Muscle of back (tissue), 3 donors: ENCODE measurements at regions not wholly inside any gene's neighbourhood (a gene's known extent, or its start where the extent isn't known, plus 50 kb on each side); places are given as distances from the start of the nearest gene placed in this dataset.

Experiments used
- DNase-seq, 3 donors: peaks; one replicate each; pipeline versions ENCODE4 v3.0.0 to v3.0.0-alpha.2; 2013

DNA sequence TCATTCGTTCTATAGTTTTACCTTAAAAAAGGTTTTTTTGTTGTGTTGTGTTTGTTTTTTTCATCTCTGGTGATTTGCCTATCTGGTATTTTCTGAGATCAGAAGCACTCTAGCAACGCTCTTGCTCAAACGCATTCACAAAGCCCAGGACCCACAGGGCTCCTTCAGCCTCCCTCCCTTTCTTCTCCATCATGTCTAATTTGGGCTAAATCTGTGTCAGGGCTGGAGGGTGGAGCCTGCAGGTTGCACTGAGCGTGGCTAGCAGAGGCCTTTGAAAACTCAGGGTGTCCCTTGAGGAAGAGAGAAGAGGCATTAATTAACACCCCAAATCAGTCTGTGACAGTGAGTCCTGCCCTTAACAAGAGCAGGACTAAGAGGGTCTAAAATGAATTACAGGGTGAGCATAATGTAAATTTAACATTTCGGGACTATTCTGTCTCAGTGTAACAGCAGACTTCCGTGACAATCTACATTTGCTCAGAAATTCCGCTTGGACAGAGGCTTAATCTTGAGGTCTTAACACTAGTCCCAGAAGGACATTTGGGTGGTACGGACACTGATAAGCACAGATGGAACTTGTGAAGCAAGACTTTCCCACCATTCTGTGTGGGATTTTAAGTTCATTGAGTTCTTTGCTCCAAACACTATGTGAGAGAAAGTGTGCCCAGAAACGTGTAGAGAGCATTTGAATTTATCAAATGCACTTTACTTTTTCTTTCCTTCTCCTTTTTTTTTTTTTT, 174.4 kb upstream of the APCDD1 start:
- no peak for DNase-seq

DNA sequence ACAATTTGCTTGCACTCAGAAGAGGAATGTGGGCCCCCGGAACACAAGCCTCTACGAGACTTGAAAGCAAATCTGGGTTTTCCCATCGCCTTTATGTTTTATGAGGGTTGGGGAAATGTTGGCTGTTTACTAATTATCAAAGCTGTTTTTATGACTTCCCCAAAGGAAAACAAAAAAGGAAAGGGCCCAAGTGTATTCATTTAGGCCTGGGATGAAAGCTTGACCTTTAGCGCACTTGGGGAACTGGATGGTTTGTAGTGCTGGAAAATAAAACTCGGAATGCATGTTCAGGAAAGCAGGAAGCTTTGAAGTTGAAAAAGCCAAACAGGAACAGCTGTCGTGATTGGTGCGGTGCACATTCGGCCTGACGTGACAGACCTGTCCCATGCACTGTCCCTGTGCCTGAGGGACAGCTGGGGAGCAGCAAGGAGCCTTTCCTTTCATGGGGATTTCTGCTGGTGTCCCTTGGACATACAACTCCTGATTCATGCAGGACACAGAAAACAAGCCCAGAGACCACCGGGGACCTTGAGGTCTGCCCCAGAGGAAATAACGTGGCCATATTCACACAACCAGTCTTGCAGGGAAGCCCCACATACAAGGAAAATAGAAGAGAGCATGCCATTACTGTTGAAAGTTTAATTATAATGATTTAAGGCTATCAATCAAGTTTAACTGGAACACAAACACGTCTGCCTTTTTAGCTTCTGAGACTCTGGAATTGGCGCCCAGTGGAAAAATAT, 169.7 kb upstream of the APCDD1 start:
- peak in 1 of 3 donors; percentile 27 for DNase-seq

DNA sequence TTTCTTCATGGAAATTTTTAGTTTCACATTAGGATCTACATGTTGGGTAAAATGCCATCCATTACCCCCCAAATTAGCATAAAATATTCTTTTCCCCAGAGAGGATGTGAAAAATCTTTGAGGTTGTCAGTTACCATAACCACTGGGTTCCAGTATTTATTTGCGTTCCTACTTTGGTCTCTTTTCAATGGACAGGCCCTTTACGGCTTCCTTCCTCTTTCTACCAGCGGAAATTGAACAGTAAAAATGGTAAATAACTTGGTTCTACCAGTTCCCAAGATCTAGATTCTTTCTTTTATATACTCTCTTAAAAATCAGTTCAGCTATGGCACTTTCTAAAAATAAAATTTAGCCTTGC, 169.2 kb upstream of the APCDD1 start:
- DNase-seq: no peak

DNA sequence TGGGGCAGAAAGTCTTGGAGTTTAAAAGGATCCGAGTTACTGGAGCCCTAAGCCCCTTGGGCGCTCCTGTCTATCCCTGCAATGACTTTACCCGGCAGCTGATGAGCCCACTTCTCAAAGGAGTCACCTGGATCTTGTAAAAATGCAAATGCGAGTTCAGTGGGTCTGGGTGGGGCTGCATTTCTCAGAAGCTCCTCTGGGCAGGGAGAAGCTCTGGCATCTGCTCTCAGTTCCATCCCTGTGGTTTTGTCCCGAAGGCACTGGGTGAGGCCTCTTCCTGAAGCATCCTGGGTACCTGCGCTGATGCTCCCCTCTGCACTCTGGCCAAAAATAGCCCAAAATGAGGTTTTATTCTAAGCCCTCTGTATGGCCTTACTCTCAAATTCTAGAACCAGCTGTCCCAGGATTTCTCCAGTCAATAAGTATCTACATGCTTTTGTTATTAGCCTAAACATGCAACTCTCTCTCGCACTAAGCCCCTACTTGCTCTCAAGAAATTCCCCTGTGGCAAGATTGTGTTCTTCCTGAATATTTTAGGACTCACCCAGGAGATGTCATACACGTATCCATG, 167.8 kb upstream of the APCDD1 start:
- no peak for DNase-seq

DNA sequence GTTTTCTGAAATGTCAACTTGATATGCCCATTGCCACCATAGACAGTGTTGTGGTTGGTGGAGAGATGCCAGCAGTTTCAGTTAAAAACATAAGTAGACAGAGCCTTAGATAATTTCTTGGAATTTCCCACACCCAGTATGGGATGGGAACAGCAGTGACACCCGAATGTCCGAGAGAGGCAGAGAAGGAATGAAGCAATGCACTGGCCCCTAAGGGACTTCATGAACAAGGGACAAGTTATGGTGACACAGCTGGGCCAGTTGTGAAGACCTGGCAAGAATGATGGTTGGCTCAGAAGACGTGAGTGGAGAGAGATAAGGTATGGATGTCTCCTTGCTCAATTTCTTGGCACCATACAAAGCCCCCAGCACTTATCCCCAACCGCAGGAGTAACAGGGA, 165.2 kb upstream of the APCDD1 start:
- no peak for DNase-seq

DNA sequence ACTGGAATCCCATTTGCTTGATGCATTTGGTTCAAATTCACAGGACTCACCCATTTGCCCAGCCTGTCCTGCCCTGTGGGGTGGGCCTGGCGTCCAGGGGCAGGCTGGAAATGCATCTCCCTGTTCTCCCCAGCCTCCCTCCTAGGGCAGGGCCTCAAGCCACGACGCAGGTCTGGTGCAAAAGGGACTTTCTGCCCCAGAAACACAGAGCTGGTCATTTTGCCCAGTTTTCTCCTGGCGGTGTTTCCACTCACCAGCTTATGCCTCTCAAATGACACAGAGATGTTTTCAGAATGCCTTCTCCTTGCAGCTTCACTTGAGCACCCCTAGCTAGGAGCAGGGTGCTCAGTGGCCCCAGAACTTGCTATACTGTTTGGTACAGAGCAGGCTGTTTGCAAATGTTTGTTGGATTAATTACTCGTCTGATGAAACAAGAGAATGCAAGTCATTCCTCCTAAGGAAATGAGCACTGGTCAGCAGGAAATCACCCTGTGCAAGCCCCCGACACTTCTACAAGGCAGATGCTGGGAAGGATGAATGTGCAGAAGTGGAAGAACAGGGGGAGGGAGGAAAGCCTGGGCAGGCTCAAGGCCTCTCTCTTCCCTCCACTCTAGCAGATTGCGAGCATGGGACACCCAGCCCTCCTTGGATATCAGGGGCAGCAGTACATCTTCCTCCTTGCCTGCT, 164.3 kb upstream of the APCDD1 start:
- DNase-seq: no peak

DNA sequence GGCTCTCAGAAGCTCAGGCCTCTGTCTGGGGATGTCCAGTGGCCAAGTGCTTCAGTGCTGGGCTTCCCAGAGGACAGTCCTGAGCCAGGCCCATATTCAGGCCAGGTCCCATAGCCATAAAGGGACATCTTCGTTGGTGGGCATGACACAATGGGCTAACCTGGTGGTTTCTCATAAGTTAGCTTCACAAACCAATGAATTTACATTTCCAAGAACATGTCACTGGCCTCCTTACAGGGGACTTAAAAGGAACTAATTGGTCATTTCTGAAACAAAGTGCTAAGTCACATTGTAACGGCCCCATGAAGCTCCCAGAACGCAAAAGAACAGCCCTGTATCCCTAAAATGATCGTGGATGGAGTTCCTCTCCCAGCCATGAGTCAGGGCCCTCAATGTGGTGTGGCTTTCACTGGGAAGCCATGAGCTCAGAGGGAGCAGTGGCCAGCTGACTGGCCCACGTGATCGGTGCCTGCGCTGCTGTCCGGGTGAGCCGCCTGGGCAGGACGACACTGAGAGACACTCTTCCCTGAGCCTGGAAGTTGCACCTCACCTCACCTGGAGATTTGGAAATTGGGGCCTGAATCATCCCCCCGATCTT, 163.7 kb upstream of the APCDD1 start:
- DNase-seq: no peak

DNA sequence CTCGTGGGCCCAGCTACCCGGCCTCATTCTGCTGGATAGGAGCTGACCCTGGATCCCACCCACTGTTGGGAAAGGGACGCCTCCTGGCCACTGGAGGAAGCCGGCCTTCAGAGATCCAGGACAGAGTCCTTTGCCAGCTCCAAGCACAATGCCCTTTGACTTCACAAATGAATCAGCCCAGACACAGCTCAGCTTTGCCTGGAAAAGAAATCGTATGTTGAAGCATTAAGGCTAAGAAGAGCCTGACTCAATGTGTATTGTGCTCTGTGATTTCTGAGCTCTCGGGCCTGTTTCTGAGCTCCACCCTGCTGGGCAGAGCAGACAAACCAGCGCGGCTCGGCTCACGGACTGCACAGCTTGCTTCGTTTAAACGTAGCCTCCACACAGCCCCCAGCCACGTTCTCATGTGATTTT, 162.9 kb upstream of the APCDD1 start:
- DNase-seq: no peak

DNA sequence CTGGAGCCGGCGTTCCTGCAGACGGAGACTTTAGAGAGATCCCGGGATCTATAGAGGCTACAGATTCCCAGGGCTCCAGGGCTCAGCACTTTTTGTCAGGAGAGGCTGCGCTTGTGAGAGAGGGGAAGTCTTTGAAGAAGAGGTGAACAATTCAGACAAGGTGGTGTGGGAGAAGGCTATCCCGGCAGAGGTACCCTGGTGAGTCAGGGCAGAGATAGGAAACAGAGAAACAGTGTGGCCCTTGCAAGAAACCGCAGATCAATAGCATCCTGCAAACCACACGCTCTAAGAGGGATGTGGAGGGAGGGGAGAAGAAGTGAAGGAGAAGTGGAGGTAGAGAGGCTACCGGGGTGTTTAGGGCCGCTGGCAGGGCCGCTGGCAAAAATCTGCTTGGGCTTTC, 160.5 kb upstream of the APCDD1 start:
- DNase-seq: no peak

DNA sequence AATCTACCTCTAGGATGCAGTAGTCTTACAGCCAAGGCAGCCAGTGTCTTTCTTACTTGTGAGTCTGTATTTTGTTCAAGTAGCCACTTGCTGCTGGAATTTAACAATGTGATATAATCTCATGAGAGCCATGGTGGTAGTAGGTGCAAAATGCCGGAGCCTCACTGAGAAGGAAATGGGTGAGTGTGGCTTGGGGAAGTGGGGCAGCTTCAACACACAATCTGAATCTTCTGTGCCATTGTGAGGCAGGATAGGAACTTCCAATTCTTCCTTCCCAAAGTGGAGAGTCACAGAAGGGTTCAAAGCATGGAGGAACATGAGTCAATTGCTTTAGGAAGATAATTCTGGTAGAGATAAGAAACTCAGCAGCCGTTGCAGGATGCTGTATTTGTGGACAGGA, 158.7 kb upstream of the APCDD1 start:
- no peak for DNase-seq

DNA sequence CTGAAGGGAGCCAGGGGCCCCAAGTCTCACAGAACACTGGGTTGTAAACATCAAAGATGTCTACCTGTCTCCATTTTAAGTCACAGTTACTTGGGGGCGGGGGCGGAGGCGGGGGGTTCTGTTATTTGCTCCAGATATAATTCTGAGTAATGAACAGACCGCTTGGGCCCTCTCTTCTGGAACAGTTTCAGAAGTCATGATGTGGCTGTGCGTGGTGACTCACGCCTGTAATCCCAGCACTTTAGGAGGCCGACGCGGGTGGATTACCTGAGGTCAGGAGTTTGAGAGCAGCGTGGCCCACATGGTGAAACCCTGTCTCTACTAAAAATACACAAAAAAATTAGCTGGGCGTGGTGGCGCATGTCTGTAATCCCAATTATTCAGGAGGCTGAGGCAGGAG, 157.9 kb upstream of the APCDD1 start:
- DNase-seq: no peak

DNA sequence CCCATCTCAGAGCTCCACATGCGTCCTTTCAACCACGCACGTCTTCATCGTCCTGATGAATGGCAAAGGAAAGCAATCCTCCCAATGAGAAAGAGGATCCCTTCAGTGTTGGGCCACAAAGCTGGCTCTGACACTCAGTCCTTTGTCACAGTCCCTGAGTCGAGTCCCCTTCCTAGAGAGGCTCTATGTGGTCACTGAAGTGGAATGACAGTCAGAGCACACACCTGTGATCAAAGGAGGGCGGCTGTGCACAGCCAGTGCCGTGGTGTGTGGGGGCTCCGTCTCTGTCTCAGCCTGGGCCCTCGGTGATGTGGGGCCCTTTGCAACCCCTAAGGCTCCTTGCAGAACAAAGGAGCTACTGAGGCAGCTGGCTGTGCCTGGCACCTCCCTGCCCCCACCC, 157.3 kb upstream of the APCDD1 start:
- no peak for DNase-seq

DNA sequence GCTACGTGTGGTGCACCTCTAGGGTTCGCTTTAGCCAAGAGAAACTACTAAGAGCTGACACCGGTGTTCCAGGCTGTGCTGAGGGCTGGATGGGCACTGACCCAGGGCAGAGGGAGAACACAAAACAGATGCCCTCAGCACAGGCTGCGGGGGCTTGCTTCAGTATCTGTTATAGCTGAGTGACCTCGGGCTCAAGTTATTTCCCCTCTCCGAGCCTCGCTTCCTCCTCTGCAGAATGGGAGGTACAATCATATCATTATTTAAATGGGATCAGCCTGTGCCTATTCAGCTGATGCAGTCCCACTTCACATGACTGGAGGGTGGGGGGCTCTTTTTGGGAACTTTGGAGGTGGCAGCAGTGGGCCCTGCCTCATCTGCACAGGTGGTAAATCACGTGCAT, 156.1 kb upstream of the APCDD1 start:
- no peak for DNase-seq

DNA sequence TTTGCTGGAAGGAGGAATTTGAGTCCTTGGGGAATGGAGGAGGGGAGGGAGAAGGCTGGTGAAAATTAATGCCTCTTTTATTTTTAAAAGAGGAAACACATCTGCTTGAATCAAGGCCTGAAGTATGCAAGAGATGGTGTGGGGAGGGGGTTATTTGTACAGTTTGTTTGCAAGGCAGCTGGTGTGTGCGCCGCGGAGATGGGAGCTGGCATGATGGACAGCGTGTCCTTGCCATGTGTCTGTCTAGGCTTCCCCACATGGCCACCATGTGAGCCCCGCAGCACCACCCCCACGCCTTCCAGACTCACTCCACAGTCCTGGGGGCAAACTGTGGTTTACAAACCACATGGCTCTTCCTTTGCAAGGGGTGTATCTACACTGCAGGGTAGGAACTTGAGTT, 154.8 kb upstream of the APCDD1 start:
- DNase-seq: no peak

DNA sequence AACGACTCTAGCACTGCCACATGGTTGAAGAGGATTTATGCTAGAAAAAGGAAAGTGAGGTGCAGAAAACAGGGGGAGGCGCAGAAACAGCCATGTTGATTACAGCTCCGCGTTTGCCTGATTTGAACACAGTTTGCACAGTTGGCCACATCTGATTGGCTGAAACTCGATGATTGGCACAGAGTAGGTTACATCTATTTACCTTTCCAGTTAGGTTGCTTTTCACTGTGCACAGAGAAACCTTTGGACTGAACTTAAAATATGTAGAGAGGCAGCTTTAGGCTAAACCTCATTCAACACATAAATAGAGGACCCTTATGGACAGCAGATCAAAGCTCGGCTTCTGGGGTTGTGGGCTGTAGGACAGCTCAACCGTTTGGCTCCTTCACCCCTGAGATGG, 153.7 kb upstream of the APCDD1 start:
- no peak for DNase-seq

DNA sequence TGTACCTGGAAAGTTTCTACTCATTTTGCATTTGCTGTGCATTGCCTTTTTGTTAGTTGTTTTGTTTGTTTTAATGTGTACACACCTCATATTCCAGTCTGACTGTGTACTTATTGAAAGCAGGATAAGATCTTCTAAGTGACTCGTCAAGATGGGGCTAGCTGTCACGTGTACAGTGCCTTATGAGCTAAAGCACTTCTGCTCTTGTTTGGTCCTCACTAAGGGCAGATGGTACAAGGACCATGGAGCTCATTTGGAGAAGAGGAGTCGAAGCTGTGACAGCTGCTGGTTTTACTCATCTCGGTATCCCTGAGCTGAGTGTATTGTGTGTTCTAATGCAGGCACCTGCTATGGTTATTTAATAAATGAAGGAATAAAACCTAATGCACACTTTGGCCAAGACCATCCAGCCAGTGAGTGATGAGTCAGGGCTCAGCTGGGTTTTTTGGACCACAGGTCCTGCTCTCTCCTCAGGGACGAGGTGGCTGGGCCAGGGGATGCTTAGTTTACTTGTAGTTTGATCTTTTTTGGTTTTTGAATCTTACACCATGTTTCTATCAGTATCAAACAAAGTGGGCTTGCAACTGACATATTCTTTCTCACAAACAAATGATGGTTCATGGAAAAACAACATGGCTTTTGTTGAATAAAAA, 152.5 kb upstream of the APCDD1 start:
- DNase-seq: no peak

DNA sequence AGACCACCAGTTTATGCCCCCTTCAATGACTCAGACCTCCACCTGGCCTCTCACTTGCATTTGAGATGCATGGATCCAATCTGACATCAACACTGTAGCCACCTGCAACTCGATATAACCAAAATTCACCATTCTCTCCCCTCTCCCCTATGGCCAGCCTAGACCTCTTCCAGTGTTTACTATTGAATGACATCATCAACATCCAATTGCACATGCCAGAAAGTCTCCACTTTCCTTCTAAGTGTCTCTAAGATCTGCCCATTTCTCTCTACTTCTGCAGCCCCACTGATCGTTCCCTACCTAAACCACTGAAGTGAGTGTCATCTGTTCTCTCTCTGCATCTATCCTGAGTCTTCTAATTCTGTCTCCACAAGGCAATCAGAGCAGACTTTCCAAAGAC, 151.3 kb upstream of the APCDD1 start:
- DNase-seq: no peak

DNA sequence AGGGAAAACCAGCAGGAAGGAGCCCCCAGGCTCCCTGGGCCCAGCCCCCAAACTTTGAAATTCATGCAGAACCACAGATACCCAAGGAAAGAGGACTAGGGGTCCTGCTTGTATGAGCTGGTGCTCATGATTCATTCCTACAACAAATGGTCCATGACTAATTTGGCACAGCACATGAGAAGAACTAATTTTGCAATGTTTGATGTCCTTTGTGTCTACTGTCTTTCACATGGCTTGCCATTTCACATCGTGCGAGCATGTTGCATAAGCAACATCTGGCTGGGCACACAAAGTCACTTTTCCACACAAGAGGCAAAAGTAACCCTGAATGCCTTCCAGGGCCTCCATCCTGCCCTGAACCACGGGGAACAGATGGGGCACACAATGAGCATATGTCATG, 149.6 kb upstream of the APCDD1 start:
- peak in 1 of 3 donors; percentile 71 for DNase-seq

DNA sequence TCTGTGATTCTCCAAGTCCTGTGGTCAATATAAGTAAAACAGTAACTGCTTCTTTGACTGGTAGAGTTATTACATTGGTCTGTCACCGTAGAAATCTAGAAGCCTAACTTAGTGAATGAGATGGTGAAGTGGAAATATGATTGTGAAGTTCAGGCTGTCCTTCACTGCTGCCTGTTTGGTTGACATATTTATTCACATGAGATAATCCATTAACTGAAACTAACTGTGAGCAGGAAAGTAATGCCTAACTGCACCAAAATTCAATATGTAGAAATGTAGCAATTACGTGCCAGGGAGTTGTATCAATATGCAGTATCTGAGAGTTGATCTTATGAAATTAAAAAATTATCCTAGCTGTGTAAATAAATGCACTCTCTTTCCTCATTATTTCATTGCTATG, 147.7 kb upstream of the APCDD1 start:
- no peak for DNase-seq

DNA sequence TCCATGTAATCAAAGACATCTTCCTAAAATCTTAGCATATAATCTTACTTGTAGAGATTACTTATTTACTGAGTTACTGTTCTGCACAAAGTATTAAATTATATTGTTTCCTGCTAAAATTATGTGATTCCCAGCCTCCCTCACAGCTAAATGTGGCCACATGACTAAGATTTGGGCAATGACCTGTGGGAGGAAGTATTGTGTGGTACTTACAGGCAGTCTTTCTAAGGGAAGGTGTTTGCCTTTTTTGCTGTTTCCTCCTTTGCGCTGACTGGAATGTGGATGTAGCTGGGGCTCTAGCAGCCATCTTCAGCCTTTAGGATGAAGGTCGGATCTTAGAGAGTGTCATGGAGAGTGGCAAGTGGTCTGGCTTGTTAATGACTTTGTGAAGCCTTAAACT, 146.3 kb upstream of the APCDD1 start:
- no peak for DNase-seq

DNA sequence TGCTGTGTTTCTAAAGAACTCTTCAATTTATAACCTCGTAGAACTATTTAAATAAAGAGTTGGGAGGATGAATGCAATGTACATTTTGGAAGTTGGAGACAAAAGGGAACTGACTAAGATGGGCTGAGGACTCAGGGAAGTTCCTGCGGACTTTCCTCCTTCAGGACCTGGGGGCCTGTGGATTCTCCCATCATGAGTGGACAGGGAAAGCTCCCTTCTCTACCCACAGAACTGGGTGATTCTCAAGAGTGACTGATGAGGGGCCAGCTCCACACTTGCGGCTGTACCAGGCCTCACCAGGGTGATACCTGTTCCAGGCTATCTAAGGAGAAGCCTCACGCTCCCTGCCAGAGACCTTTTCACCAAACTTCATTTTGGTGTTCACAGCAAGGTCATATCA, 143.8 kb upstream of the APCDD1 start:
- no peak for DNase-seq
